Thyroid gland (tissue), 4 donors: ENCODE measurements at regions not wholly inside any gene's neighbourhood (a gene's known extent, or its start where the extent isn't known, plus 50 kb on each side); places are given as distances from the start of the nearest gene placed in this dataset.

Source experiments
- CTCF ChIP-seq, 6 experiments: fragments of 200-600 bp in 3 of 6; fragments of 450-650 bp in 3 of 6; sonication (generic) in 3 of 6; IDR thresholded peaks; one replicate each; pipeline ENCODE4 v1.5.1; 2016 to 2019; ENCODE audit warnings: antibody characterized with exemption in 6 of 6, mild to moderate bottlenecking in 2 of 6, inconsistent platforms in 1 of 6, moderate library complexity in 1 of 6
- POLR2A ChIP-seq, 2 donors: fragments of 450-650 bp; IDR thresholded peaks; one replicate each; pipeline ENCODE4 v1.6.1; 2017; ENCODE audit warnings: antibody characterized with exemption in 2 of 2, mild to moderate bottlenecking in 2 of 2, moderate library complexity in 1 of 2

- TF ChIP-seq CTCF (IDR thresholded peaks at IDR 0.05), result no peak
- TF ChIP-seq POLR2A (IDR thresholded peaks at IDR 0.05), result no peak
Measured at GRCh38 chr9:88739373-88739772, 204.4 kb downstream of the NXNL2 start.
